HG03521 (cell line): ENCODE measurements at regions not wholly inside any gene's neighbourhood (a gene's known extent, or its start where the extent isn't known, plus 50 kb on each side); places are given as distances from the start of the nearest gene placed in this dataset.
"Not testable (repeated sequence)": the region's sequence is repeated elsewhere in the genome, so short reads cannot be mapped to it uniquely, and the experiment has no call there.

Source experiments
- ATAC-seq: cut with Tn5 transposase; IDR thresholded peaks from one replicate; pipeline ENCODE4 v1.9.1; 2021; ENCODE audit warnings: mild to moderate bottlenecking, moderate library complexity; ENCODE audit not compliant: unreplicated experiment

- no peak for ATAC-seq
Measured at GRCh38 chr1:79539001-79539400, 532.5 kb upstream of the ADGRL4 start.

- ATAC-seq = no peak
Measured at GRCh38 chr1:79532555-79532954, 526.0 kb upstream of the ADGRL4 start.

GRCh38 chr1:79531790-79532189 is 525.3 kb upstream of the ADGRL4 start:
- no peak for ATAC-seq

DNA sequence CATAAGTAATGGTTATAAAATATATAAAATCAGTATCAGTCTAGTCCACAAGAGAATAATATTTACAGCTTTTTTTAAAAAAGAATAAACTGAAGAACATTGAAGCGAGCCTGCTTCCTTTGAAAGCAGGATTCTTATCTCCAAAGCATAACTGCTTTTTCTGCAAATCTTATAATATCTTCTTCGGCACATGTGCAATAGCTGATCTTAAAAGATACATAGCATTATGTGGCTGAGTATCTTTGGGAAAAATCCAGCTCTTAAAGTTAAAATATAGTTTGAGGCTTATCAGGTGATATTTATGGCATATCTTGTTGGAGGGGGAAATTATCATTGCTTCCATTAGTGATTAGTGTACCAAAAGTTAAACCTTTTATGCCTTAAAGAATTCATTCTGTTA is 523.9 kb upstream of the ADGRL4 start:
- no peak for ATAC-seq

DNA sequence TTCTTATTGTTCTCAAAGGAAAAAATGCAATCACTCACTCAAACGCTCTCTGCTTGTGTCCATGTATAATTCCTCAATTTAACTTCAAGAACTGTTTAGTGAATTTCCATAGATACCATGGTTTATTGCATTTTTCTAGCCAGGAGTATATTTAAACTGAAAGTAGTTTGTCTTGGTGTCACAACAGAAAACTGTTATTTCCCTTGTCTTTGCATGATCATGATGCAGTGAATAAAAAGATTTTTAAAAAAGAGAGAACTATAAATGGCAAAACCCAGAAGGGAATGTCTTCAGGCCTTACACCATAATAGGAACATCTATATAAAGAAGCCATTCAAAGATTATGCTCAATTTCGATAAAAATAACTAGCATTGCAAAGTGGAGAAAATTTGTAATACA is 523.5 kb upstream of the ADGRL4 start:
- ATAC-seq = no peak

DNA sequence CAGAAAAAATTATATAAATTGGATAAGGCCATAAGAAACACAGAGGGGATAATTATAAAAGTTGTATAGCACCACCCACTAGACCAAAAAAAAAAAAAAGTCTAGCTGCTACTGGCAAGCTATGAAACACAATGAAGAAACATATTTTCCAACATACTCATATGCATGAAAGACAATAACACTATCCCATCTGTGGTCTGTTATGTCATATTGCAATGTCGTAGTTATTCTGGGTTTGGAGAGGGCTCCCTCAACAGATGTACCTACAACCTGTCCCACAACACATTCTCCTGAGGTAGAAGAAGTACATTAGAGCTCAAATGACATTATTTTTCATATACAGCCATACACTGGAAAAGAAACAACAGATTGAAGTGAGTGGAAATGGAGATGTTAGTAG is 517.6 kb upstream of the ADGRL4 start:
- no peak for ATAC-seq

- ATAC-seq = peak; percentile 72
Measured at GRCh38 chr1:79519084-79519760, 512.7 kb upstream of the ADGRL4 start.

DNA sequence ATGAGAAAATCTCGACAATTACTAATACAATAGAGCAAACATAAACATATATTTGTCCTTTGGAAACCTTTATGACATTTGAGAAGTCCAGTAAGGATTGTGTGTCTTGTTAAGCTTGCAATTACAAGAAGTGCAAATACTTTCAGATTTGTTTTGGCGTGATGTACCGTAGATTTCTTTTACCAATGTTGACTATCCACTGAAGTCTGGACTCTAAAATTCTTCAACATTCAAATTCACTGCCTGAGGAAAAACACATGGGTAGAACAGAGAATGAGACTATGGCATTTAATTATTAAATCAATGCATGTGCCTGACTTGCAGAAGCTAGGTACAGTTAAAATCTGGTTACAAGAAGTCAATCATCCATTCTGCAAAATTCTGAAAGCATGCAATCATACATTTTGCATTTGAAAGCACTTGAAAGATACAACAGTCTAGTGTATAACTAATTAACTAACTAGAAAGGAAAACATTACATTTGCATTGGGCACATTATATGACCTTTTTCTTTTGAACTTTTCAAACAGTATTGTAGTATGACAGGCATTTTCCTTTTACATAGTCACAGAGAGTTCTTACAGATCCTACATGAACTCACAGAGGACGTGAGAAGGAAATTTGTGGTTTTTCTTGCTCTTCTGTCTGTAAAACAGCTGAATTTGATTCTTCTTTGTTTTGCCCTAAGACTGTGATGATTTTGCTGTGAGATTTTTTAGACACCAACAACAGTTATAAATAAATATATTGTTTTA is 511.1 kb upstream of the ADGRL4 start:
- no peak for ATAC-seq

GRCh38 chr1:79507770-79508169 is 501.2 kb upstream of the ADGRL4 start:
- ATAC-seq = no peak

GRCh38 chr1:79501153-79501552 is 494.6 kb upstream of the ADGRL4 start:
- ATAC-seq = no peak

- no peak for ATAC-seq
Measured at GRCh38 chr1:79499541-79499940, 493.0 kb upstream of the ADGRL4 start.

DNA sequence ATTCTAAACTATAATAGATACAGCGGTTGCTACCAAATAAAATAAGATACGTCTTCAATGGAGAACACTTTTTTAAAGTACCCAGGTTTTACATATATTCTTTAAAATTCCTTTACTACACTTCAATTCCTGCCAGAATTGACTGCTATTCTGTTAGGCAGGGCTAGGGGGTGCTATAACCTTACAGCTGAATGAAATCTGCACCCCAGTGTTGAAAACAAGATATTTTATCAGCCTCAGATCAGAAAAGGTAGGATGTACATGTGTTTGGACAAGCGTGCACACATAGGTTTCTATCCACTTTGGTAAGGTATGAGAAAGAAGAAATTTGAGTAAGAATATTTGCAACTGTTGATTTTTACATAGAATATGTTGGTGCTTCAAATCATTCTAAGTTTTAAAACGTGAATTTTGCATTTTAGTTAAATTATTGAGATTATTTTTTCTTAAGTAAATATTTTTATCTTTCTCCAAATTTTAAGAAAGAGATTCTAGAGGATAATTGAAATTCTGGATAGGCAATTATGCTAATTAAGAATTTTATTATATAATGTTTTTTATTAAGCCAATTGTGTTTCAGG is 490.8 kb upstream of the ADGRL4 start:
- peak; percentile 69 for ATAC-seq

GRCh38 chr1:79496129-79496528 is 489.6 kb upstream of the ADGRL4 start:
- no peak for ATAC-seq

DNA sequence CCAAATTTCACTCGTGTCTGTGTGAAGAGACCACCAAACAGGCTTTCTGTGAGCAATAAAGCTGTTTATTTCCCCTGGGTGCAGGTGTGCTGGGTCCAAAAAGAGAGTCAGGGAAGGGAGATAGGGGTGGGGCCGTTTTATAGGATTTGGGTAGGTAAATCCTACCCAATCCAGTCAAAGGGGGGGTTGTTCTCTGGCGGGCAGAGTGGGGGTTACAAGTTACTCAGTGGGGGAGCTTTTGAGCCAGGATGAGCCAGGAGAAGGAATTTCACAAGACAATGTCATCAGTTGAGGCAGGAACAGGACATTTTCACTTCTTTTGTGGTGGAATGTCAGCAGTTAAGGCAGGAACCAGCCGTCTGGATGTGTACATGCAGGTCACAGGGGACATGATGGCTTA is 487.2 kb upstream of the ADGRL4 start:
- not testable (repeated sequence) for ATAC-seq

GRCh38 chr1:79488572-79489121 is 482.1 kb upstream of the ADGRL4 start:
- ATAC-seq = not testable (repeated sequence)

DNA sequence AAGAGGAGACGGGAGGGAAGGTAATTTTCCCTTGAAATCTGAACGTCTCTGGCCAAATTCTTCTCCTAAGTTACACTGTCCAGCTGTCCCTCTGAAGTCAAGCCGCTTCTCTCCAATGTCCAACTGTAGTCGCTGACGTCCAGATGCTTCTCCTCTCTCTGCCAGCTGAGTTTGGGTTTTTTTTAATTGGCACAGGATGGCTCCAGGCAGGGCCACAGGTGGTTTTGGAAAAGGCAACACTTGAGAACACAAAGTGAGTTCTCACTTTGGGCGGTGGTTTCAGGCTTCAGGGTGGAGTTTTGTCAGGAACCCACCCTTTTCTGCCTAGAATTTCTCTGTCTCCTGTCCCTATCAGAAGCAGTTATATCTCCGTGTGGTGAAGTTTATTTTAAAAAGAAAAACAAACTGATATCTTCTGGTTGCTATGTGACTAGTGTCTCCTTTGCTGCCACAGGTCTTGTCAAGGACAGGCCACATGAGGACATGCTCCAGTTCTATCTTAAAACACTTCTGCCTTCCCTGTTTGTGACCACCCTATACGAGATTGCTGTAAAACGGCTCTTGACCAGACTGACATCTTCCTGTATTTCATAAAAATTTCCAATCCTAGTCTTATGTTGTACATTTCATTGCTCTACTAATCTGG is 472.3 kb upstream of the ADGRL4 start:
- no peak for ATAC-seq

- no peak for ATAC-seq
Measured at GRCh38 chr1:79478160-79478559, 471.6 kb upstream of the ADGRL4 start.

DNA sequence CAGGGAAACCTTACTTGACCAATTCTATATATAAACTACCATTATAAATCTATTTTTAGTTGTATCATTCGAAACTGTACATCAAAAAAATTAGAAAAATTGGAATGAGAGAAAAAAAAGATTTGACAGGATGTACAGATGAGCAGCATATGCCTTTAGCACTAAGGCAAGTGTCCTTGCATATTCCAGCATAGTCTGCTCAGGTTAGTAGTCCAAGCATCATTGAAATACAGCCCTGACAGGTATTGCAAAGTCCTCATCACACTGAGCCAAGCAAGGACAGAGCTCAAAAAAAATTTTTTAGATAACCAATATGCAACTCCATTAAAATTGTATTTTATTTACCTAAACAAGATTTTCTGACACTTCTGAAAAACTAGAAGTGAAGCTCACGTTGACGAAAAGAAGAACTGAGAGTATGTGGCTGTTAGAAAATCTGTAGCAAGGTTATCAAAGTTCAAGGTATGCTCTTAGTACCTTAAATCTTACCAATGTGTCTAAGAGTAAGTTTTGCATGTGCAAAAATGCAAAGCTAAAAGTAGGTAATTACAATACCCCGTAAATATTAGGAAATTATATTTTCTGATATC is 465.6 kb upstream of the ADGRL4 start:
- ATAC-seq = peak; percentile 85

DNA sequence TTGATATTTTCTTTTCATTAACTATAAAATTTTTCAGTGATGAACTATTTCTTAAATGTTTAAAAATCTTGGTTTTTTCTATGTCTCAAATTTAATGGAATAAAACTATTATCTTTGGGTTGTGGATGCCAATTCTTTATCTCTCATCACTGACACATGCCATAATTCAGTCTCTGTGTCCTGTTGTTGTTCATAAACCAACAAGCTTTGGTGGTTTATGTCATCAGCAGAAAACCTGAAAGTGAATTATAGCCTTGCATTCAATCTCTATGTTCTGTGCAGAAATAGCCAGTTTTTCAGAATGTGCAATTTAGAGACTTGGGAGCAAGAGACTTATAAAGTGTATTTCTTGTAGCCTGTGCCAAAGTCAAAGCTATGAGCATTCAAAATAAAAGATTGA is 462.6 kb upstream of the ADGRL4 start:
- ATAC-seq = no peak

DNA sequence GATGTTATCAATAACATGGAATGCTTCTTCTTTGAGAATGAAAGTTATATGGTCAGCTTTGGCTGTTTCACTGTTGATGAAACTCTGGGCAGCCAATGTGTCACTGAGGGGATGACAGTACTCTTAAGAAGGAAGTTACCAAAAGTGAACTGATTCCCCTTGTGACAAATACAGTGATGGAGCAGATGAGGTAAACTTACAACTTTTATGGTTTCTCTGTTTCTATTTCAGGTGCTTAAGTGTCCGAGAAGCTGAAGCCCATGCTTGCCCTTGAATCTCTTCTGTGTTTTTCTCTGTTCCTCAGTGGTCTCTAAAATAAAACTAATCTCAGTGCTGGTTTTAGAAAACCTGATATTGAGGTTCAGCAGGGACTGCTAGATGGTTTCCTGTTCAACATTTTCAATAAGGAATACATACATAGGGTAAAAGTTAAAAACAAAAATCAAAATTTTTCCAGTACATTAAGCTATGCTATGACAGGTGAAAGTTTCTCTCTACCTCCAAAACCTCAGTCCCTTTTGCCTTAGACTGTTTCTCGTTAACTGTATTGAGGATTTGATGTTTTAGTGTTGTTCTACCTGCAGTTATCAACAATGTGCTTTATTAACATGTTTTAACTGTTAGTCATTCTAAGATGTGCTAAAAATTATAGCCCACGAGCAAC is 454.4 kb upstream of the ADGRL4 start:
- ATAC-seq = peak; percentile 98
